CD14-positive monocyte (primary cell): ENCODE measurements at regions not wholly inside any gene's neighbourhood (a gene's known extent, or its start where the extent isn't known, plus 50 kb on each side); places are given as distances from the start of the nearest gene placed in this dataset.

Source experiments
- DNase-seq, 3 donors: peaks; one replicate each; pipeline ENCODE4 v3.0.0-alpha.2; 2011 to 2022
- H2AFZ ChIP-seq: 2 replicates; pipeline ENCODE4 v1.6.0; 2012; ENCODE audit warnings: mild to moderate bottlenecking, low read depth, low read length, inconsistent platforms; ENCODE audit not compliant: insufficient read depth, poor library complexity, severe bottlenecking
- H3K27ac ChIP-seq, 2 donors: 1 replicate in 1 of 2; 2 replicates in 1 of 2; pipeline ENCODE4 v1.5.1; 2012 to 2013; ENCODE audit warnings: low read length in 2 of 2, control low read depth in 1 of 2, inconsistent platforms in 1 of 2, low read depth in 1 of 2, mild to moderate bottlenecking in 1 of 2
- H3K27me3 ChIP-seq, 2 donors: one replicate each; pipeline versions ENCODE4 v1.6.0 to v1.6.1; 2011 to 2013; ENCODE audit warnings: low read length in 2 of 2; ENCODE audit not compliant: control insufficient read depth in 2 of 2, insufficient read depth in 2 of 2
- H3K36me3 ChIP-seq, 2 donors: replicated peaks in 1 of 2; 1 replicate in 1 of 2; 2 replicates in 1 of 2; pipeline versions ENCODE4 v1.5.1 to v1.6.1; 2012 to 2013; ENCODE audit warnings: low read length in 2 of 2, control low read depth in 1 of 2, inconsistent platforms in 1 of 2, mild to moderate bottlenecking in 1 of 2; ENCODE audit not compliant: insufficient read depth in 2 of 2, control insufficient read depth in 1 of 2
- H3K4me1 ChIP-seq, 2 donors: 1 replicate in 1 of 2; 2 replicates in 1 of 2; pipeline versions ENCODE4 v1.5.1 to v1.6.1; 2012 to 2013; ENCODE audit warnings: low read length in 2 of 2, control low read depth in 1 of 2, inconsistent platforms in 1 of 2, mild to moderate bottlenecking in 1 of 2, moderate library complexity in 1 of 2; ENCODE audit not compliant: insufficient read depth in 2 of 2, control insufficient read depth in 1 of 2
- H3K4me2 ChIP-seq: replicated peaks from 2 replicates; pipeline ENCODE3; 2012; ENCODE audit warnings: low read length, moderate library complexity, mild to moderate bottlenecking; ENCODE audit not compliant: poor library complexity, severe bottlenecking; ENCODE audit errors: extremely low read depth
- H3K4me3 ChIP-seq, 3 experiments: fragments of 200-600 bp in 1 of 3; sonication (generic) in 1 of 3; replicated peaks in 1 of 3; 1 replicate in 2 of 3; 2 replicates in 1 of 3; pipeline ENCODE4 v1.5.1; 2011 to 2013; ENCODE audit warnings: low read length in 3 of 3, mild to moderate bottlenecking in 3 of 3, control low read depth in 2 of 3, low read depth in 2 of 3, inconsistent platforms in 1 of 3, moderate library complexity in 1 of 3
- H3K79me2 ChIP-seq: 2 replicates; pipeline ENCODE4 v1.6.0; 2012; ENCODE audit warnings: mild to moderate bottlenecking, control low read depth, inconsistent platforms, low read length, moderate library complexity; ENCODE audit not compliant: insufficient read depth
- H3K9ac ChIP-seq: 2 replicates; pipeline ENCODE4 v1.6.0; 2017; ENCODE audit warnings: low read length, mild to moderate bottlenecking; ENCODE audit not compliant: insufficient read depth, poor library complexity, severe bottlenecking
- H3K9me3 ChIP-seq, 2 donors: replicated peaks in 1 of 2; 1 replicate in 1 of 2; 2 replicates in 1 of 2; pipeline versions ENCODE4 v1.5.1 to v1.6.1; 2012 to 2013; ENCODE audit warnings: low read length in 2 of 2, control low read depth in 1 of 2; ENCODE audit not compliant: control insufficient read depth in 1 of 2, insufficient read depth in 1 of 2
- H4K20me1 ChIP-seq: 2 replicates; pipeline ENCODE4 v1.6.0; 2012; ENCODE audit warnings: mild to moderate bottlenecking, low read length, control low read depth, moderate library complexity; ENCODE audit not compliant: insufficient read depth
- H3K27ac Mint-ChIP-seq, 7 donors: one replicate each; pipeline ENCODE4 v1.8.0; 2020; ENCODE audit warnings: mild to moderate bottlenecking in 7 of 7, mixed read lengths in 7 of 7, moderate library complexity in 6 of 7, inconsistent platforms in 2 of 7
- H3K27me3 Mint-ChIP-seq, 3 donors: one replicate each; pipeline ENCODE4 v1.8.0; 2021 to 2022; ENCODE audit warnings: low read depth in 3 of 3, mild to moderate bottlenecking in 3 of 3, mixed read lengths in 3 of 3, moderate library complexity in 3 of 3, inconsistent platforms in 1 of 3
- H3K36me3 Mint-ChIP-seq, 2 donors: one replicate each; pipeline ENCODE4 v1.8.0; 2020; ENCODE audit warnings: mixed read lengths in 2 of 2, inconsistent platforms in 1 of 2, mild to moderate bottlenecking in 1 of 2
- H3K4me1 Mint-ChIP-seq: one replicate; pipeline ENCODE4 v1.8.0; 2020; ENCODE audit warnings: mild to moderate bottlenecking, mixed read lengths
- H3K4me3 Mint-ChIP-seq, 2 donors: one replicate each; pipeline ENCODE4 v1.8.0; 2020; ENCODE audit warnings: mild to moderate bottlenecking in 2 of 2, mixed read lengths in 2 of 2, moderate library complexity in 1 of 2
- H3K9me3 Mint-ChIP-seq, 7 donors: one replicate each; pipeline ENCODE4 v1.8.0; 2020 to 2022; ENCODE audit warnings: mixed read lengths in 7 of 7, mild to moderate bottlenecking in 6 of 7, moderate library complexity in 6 of 7, inconsistent platforms in 2 of 7
- CTCF ChIP-seq: fragments of 200-600 bp; IDR thresholded peaks from one replicate; pipeline ENCODE4 v1.8.0; 2022; ENCODE audit warnings: antibody characterized with exemption, mild to moderate bottlenecking
- WGBS: methylation state at CpG from one replicate; pipeline ENCODE4 v1.1.5; 2013; ENCODE audit warnings: missing lambda C conversion rate; ENCODE audit not compliant: insufficient coverage; 5-methylcytosine and 5-hydroxymethylcytosine counted together
- intact Hi-C, 2 donors: fragments of 100-400 bp; cut with micrococcal nuclease; formaldehyde crosslinking; loops; one replicate each; pipeline versions ENCODE4 v1.15.0 to v1.15.1; 2023

- H3K4me1 Mint-ChIP-seq = no peaks in the 10 kb centered on the region
- H3K27me3 Mint-ChIP-seq = no peaks in the 10 kb centered on the region
- Histone ChIP-seq H3K36me3 (no peaks in the 10 kb centered on the region), H3K79me2 (no peaks in the 10 kb centered on the region), H3K27me3 (no peaks in the 10 kb centered on the region), H3K4me1 (no peaks in the 10 kb centered on the region), H3K9ac (no peak overlapping the region), H2AFZ (no peak overlapping the region), H3K4me3 (no peak overlapping the region), H4K20me1 (no peaks in the 10 kb centered on the region), H3K4me2 (no peak overlapping the region), H3K27ac (no peak overlapping the region), H3K9me3 (no peaks in the 10 kb centered on the region)
- no peak for DNase-seq
- intact Hi-C loops = no loop called here
- H3K27ac Mint-ChIP-seq = no peak overlapping the region
- H3K4me3 Mint-ChIP-seq = no peak overlapping the region
- H3K9me3 Mint-ChIP-seq = peaks cover 0 to 7% (median 1%) of the 10 kb centered on the region in 7 donors
- H3K36me3 Mint-ChIP-seq = no peaks in the 10 kb centered on the region
- TF ChIP-seq CTCF = no peak
Measured at GRCh38 chr13:86960876-86961275, 710.3 kb upstream of the SLITRK5 start.

GRCh38 chr13:86974251-86974994 is 696.7 kb upstream of the SLITRK5 start:
- no peak overlapping the region for H3K27ac ChIP-seq
- H3K4me3 ChIP-seq = no peak overlapping the region
- no peak for TF ChIP-seq CTCF
- H3K9ac ChIP-seq = no peak overlapping the region
- no peaks in the 10 kb centered on the region for H3K9me3 ChIP-seq
- Mint-ChIP-seq H3K27ac (no peak overlapping the region), H3K4me3 (no peak overlapping the region), H3K36me3 (no peaks in the 10 kb centered on the region), H3K9me3 (no peaks in the 10 kb centered on the region), H3K4me1 (no peaks in the 10 kb centered on the region), H3K27me3 (no peaks in the 10 kb centered on the region)
- no peaks in the 10 kb centered on the region for H4K20me1 ChIP-seq
- 93% methylated on average over 7 of the region's 7 CpGs for WGBS
- H3K4me2 ChIP-seq = no peak overlapping the region
- no peaks in the 10 kb centered on the region for H3K36me3 ChIP-seq
- no peaks in the 10 kb centered on the region for H3K4me1 ChIP-seq
- no peaks in the 10 kb centered on the region for H3K27me3 ChIP-seq
- intact Hi-C loops = no loop called here
- no peak for DNase-seq
- H3K79me2 ChIP-seq = no peaks in the 10 kb centered on the region
- H2AFZ ChIP-seq = no peak overlapping the region
